Gastroesophageal sphincter (tissue), 4 donors: ENCODE measurements at regions not wholly inside any gene's neighbourhood (a gene's known extent, or its start where the extent isn't known, plus 50 kb on each side); places are given as distances from the start of the nearest gene placed in this dataset.

ENCODE experiments used
- ATAC-seq: fragments of 150-250 bp; one replicate; pipeline ENCODE4 v1.9.1; 2016; ENCODE audit warnings: mild to moderate bottlenecking, moderate library complexity
- H3K27ac ChIP-seq, 4 donors: fragments of 200-600 bp; sonication (generic) in 3 of 4; 1 replicate in 3 of 4; 2 replicates in 1 of 4; pipeline ENCODE4 v1.5.1; 2016 to 2019
- H3K27me3 ChIP-seq: fragments of 200-600 bp; sonication (generic); one replicate; pipeline ENCODE4 v1.5.1; 2019
- H3K36me3 ChIP-seq, 2 donors: fragments of 200-600 bp; sonication (generic); one replicate each; pipeline ENCODE4 v1.5.1; 2019; ENCODE audit warnings: control low read depth in 1 of 2
- H3K4me1 ChIP-seq, 3 donors: fragments of 200-600 bp; sonication (generic); 1 replicate in 2 of 3; 2 replicates in 1 of 3; pipeline ENCODE4 v1.5.1; 2016 to 2019; ENCODE audit warnings: control low read depth in 2 of 3
- H3K4me3 ChIP-seq, 2 donors: fragments of 200-600 bp; sonication (generic); one replicate each; pipeline ENCODE4 v1.5.1; 2019; ENCODE audit warnings: mild to moderate bottlenecking in 1 of 2, moderate library complexity in 1 of 2
- H3K9me3 ChIP-seq, 3 donors: fragments of 200-600 bp; sonication (generic); one replicate each; pipeline ENCODE4 v1.5.1; 2017 to 2019; ENCODE audit warnings: control low read depth in 2 of 3
- EP300 ChIP-seq: sonication (generic); formaldehyde crosslinking; IDR thresholded peaks from one replicate; pipeline ENCODE4 v1.6.1; 2017; ENCODE audit warnings: antibody characterized with exemption, mild to moderate bottlenecking
- POLR2A ChIP-seq, 2 donors: fragments of 450-650 bp; IDR thresholded peaks; one replicate each; pipeline ENCODE4 v1.6.1; 2017; ENCODE audit warnings: antibody characterized with exemption in 2 of 2, mild to moderate bottlenecking in 2 of 2, moderate library complexity in 1 of 2
- POLR2AphosphoS5 ChIP-seq: sonication (generic); formaldehyde crosslinking; IDR thresholded peaks from one replicate; pipeline ENCODE4 v1.6.1; 2017; ENCODE audit warnings: antibody characterized with exemption
- WGBS, 2 donors: methylation state at CpG; one replicate each; pipeline ENCODE4 v1.1.5; 2018; ENCODE audit warnings: low coverage in 1 of 2; 5-methylcytosine and 5-hydroxymethylcytosine counted together
- TF ChIP-seq, protein P1 (sequence below), 4 experiments: fragments of 200-600 bp in 2 of 4; fragments of 450-650 bp in 2 of 4; sonication (generic) in 1 of 4; IDR thresholded peaks; one replicate each; pipeline ENCODE4 v1.5.1; 2017 to 2019; ENCODE audit warnings: antibody characterized with exemption in 4 of 4, mild to moderate bottlenecking in 2 of 4, moderate library complexity in 2 of 4

DNA sequence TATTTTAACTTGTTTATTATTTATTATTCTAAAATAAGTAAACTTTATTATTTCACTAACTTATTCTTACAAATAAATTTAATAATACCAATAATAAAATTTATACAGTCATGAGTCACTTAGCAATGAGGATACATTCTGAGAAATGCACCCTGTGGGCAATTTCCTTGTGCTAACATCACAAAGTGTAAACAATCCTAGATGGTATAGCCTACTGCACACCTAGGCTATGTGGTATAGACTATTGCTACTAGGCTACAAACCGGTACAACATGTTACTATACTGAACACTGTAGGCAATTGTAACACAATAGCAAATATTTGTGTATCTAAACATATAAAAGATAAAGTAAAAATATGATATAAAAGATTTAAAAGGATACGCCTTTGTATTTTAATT is 479.5 kb downstream of the EPHA5 start:
- ATAC-seq = no peak
- Histone ChIP-seq H3K27ac (no peak overlapping the region), H3K4me1 (no peaks in the 10 kb centered on the region), H3K27me3 (no peaks in the 10 kb centered on the region), H3K36me3 (no peaks in the 10 kb centered on the region), H3K9me3 (peaks cover 0 to 5% (median 0%) of the 10 kb centered on the region in 3 donors), H3K4me3 (no peak overlapping the region)
- 96 to 98% methylated on average over 2 of the region's 2 CpGs for WGBS, 2 donors
- TF ChIP-seq, protein P1, sequence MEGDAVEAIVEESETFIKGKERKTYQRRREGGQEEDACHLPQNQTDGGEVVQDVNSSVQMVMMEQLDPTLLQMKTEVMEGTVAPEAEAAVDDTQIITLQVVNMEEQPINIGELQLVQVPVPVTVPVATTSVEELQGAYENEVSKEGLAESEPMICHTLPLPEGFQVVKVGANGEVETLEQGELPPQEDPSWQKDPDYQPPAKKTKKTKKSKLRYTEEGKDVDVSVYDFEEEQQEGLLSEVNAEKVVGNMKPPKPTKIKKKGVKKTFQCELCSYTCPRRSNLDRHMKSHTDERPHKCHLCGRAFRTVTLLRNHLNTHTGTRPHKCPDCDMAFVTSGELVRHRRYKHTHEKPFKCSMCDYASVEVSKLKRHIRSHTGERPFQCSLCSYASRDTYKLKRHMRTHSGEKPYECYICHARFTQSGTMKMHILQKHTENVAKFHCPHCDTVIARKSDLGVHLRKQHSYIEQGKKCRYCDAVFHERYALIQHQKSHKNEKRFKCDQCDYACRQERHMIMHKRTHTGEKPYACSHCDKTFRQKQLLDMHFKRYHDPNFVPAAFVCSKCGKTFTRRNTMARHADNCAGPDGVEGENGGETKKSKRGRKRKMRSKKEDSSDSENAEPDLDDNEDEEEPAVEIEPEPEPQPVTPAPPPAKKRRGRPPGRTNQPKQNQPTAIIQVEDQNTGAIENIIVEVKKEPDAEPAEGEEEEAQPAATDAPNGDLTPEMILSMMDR (IDR thresholded peaks at IDR 0.05) = no peak
- TF ChIP-seq POLR2AphosphoS5 = no peak
- no peak for TF ChIP-seq POLR2A (IDR thresholded peaks at IDR 0.05)
- no peak for TF ChIP-seq EP300

GRCh38 chr4:65175585-65175984 is 494.7 kb downstream of the EPHA5 start:
- 61 to 65% methylated on average over 5 of the region's 5 CpGs for whole genome bisulfite sequencing, 2 donors
- H3K27me3 ChIP-seq = no peaks in the 10 kb centered on the region
- H3K4me1 ChIP-seq = no peaks in the 10 kb centered on the region
- no peak overlapping the region for H3K27ac ChIP-seq
- H3K4me3 ChIP-seq = no peak overlapping the region
- H3K36me3 ChIP-seq = no peaks in the 10 kb centered on the region
- no peak for ATAC-seq
- TF ChIP-seq, protein P1 (IDR thresholded peaks at IDR 0.05) = no peak
- TF ChIP-seq EP300 (no peak), POLR2A (IDR thresholded peaks at IDR 0.05) (no peak), POLR2AphosphoS5 (no peak)
- H3K9me3 ChIP-seq = no peaks in the 10 kb centered on the region

DNA sequence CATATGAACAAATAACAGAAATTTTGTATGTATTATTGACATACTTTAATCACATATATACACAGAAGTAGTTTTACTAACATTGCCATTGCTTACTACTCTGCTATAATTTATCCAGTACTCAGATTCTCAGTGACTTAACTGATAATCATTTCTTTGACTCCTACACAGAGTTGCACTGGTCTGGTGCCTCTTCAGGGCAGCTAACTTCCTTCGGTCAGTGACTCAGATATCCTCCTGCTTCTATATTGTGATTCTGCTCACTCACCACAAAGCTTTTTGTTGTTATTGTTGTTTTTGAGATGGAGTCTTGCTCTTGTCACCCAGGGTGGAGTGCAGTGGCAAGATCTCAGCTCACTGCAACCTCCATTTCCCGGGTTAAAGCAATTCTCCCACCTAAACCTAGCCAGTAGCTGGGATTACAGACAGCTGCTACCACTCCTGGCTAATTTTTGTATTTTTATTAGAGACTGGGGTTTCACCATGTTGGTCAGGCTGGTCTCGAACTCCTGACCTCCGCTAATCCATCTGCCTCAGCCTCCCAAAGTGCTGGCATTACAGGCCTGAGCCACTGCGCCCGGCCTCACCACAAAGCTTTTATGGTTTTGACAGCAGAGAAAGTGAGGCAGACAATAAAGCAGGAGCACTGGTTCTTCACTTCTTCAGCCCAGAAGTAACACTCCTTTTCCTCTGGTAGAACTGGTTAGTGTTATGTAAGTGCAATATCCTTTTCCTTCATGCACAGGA is 499.3 kb downstream of the EPHA5 start:
- TF ChIP-seq, protein P1 (IDR thresholded peaks at IDR 0.05) = no peak
- no peak for TF ChIP-seq POLR2AphosphoS5
- no peak for TF ChIP-seq EP300
- TF ChIP-seq POLR2A (IDR thresholded peaks at IDR 0.05) = no peak
- Histone ChIP-seq H3K27ac (no peak overlapping the region), H3K4me3 (no peak overlapping the region), H3K27me3 (no peaks in the 10 kb centered on the region), H3K9me3 (no peaks in the 10 kb centered on the region), H3K4me1 (no peaks in the 10 kb centered on the region), H3K36me3 (no peaks in the 10 kb centered on the region)
- no peak for ATAC-seq
- 67 to 81% methylated on average over 1 to 4 of the region's 6 CpGs for WGBS, 2 donors

DNA sequence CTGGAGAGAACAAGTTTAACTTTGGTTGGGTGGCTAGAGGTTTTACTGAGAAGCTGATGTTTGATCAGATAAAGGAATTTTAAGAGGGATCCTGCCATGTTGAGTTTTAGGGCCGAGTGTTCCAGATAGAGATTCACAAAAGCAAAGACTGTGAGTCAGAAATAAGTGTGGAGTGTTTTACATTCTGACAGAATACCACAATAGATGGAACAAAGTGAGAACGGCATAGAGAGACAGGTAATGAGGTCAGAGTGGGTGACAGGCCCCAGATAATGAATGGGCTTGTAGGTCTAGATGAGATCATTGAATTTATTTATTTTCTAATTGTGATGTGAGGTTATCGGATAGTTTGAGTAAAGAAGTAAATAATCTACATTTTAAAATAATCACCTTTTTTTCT is 502.6 kb downstream of the EPHA5 start:
- no peaks in the 10 kb centered on the region for H3K36me3 ChIP-seq
- H3K27me3 ChIP-seq = no peaks in the 10 kb centered on the region
- WGBS, 2 donors = 68 to 70% methylated on average over 3 of the region's 3 CpGs
- no peak for ATAC-seq
- no peak overlapping the region for H3K4me3 ChIP-seq
- H3K9me3 ChIP-seq = no peaks in the 10 kb centered on the region
- TF ChIP-seq EP300 (no peak), POLR2AphosphoS5 (no peak), POLR2A (IDR thresholded peaks at IDR 0.05) (no peak)
- TF ChIP-seq, protein P1 (IDR thresholded peaks at IDR 0.05) = no peak
- no peak overlapping the region for H3K27ac ChIP-seq
- H3K4me1 ChIP-seq = no peaks in the 10 kb centered on the region

DNA sequence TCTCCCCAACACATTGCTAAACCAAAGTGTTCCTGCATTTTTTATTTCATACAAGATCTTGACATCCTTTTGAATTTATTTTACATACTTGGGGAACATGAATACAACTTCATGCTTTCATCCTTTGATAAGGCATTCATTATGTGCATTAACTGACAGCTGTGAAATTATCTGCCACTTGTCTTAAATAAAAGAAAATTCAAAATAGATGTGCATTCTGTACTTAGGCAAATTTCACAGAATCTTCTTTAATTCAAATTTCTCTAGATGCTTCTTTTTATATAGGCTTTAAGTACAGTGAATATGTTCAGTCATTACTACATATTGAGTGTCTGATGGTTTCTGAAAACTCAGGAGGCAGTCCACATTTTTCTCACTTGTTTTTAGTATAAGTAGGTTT is 518.1 kb downstream of the EPHA5 start:
- ATAC-seq = no peak
- Histone ChIP-seq H3K4me1 (no peaks in the 10 kb centered on the region), H3K4me3 (no peak overlapping the region), H3K27ac (no peak overlapping the region), H3K36me3 (no peaks in the 10 kb centered on the region), H3K9me3 (no peaks in the 10 kb centered on the region), H3K27me3 (no peaks in the 10 kb centered on the region)
- TF ChIP-seq, protein P1 (IDR thresholded peaks at IDR 0.05) = no peak
- TF ChIP-seq EP300 (no peak), POLR2AphosphoS5 (no peak), POLR2A (IDR thresholded peaks at IDR 0.05) (no peak)
